Fibroblast of mammary gland (primary cell): ENCODE measurements at regions not wholly inside any gene's neighbourhood (a gene's known extent, or its start where the extent isn't known, plus 50 kb on each side); places are given as distances from the start of the nearest gene placed in this dataset.

Experiments
- DNase-seq: peaks from one replicate; pipeline ENCODE4 v3.0.0-alpha.2; 2010; ENCODE audit warnings: low read depth
- H3K4me3 ChIP-seq: 2 replicates; pipeline ENCODE4 v1.5.1; 2011; ENCODE audit warnings: low read depth, mild to moderate bottlenecking, low read length, moderate library complexity; ENCODE audit not compliant: control insufficient read depth
- TF ChIP-seq, protein P1 (sequence below): conservative IDR thresholded peaks from 2 replicates; pipeline ENCODE4 v1.5.1; 2011; ENCODE audit warnings: low read depth, low read length, inconsistent platforms; ENCODE audit not compliant: control insufficient read depth, insufficient read depth

DNA sequence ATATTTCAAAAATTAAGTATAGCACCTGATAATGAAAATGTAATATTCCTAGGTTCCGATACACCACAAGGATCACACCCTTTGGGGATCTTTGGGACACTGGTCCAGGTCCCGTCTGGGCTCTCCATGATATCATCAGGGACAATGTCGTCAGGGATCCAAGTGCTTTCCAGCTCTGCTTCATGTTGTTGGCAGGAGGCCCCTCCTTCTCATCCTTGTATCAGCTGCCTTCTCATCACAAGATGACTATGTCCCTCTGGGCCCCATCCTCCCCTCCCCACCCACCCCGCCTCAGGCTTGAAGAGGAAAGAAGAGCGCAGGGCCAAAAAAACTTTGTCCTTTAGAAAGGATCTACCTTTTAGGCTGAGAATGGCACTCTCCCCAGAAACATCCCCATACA is 128.3 kb upstream of the KLF3 start:
- TF ChIP-seq, protein P1, sequence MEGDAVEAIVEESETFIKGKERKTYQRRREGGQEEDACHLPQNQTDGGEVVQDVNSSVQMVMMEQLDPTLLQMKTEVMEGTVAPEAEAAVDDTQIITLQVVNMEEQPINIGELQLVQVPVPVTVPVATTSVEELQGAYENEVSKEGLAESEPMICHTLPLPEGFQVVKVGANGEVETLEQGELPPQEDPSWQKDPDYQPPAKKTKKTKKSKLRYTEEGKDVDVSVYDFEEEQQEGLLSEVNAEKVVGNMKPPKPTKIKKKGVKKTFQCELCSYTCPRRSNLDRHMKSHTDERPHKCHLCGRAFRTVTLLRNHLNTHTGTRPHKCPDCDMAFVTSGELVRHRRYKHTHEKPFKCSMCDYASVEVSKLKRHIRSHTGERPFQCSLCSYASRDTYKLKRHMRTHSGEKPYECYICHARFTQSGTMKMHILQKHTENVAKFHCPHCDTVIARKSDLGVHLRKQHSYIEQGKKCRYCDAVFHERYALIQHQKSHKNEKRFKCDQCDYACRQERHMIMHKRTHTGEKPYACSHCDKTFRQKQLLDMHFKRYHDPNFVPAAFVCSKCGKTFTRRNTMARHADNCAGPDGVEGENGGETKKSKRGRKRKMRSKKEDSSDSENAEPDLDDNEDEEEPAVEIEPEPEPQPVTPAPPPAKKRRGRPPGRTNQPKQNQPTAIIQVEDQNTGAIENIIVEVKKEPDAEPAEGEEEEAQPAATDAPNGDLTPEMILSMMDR, result no peak
- DNase-seq, result no peak
- no peak overlapping the region for H3K4me3 ChIP-seq

DNA sequence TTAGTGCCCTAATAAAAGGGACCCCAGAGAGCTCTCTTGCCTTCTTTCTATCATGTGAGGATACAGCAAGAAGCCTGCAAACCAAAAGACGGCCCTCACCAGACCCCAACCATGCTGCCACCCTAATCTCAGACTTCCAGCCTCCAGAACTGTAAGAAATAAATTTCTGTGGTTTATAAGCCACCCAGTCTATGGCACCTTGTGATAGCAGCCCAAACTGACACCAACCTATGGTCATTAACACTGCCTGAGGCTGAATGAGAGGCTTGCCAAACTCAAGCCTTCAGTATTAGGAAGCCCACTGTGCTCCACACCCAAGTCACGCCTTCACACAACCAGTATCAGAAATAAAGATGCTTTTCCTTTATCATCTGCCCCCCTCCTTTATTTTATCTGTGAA is 127.3 kb upstream of the KLF3 start:
- no peak overlapping the region for H3K4me3 ChIP-seq
- no peak for DNase-seq
- TF ChIP-seq, protein P1, result no peak

DNA sequence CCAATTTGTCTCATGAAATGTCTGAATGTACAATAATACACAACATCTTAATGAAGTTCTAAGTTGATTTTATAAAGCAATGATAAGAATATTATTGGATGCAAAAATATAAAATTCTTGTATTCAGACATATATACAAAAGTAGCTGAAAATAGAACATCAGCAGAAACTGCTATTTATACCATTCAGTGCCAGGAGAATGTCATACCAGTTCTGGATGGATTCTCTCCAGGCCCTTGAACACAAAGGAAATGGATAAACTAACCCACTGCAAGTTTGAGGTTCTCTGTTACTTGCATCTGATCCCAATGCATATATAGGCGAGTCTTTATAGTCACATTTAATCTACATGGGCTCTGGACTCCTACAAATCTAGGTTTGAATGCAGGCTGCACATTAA is 126.3 kb upstream of the KLF3 start:
- no peak overlapping the region for H3K4me3 ChIP-seq
- TF ChIP-seq, protein P1, result no peak
- DNase-seq, result no peak

DNA sequence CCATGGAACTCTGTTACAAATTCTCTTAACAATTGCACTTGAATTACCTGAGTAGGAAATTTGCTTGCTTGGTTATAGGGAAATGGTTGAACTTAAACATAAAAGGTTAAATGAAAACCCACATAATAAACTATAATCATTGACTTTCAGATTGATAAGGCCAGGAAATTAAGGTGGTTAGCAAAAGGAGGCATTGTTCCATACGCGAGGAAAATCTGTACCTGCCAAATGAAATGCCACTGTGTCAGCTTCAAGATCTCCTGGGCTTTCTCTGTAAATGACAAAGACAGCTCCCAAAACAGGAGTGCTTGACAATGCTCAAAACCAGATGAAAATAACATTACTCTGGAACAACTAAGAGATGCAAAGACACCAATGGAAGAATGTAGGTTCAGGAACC is 125.5 kb upstream of the KLF3 start:
- TF ChIP-seq, protein P1, result no peak
- H3K4me3 ChIP-seq, result no peak overlapping the region
- DNase-seq, result no peak

DNA sequence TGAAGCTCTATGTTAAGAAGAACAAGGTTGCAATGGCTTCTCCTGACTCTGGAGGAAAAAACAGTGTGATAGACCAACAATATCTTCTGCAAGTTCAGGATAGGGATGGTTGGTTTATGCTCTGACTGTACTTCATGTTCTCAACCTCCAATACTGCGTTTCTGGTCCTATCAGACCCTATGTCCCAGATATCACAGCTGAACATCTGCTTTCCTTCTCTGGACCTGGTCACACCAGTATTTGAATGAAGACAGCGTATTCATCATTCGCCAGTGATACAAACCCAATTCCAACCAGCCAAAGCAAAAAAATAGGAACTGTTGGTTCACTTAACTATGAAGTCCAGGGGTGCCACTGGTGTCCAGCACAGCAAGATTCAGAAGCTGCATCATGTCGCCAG is 124.5 kb upstream of the KLF3 start:
- no peak for DNase-seq
- no peak overlapping the region for H3K4me3 ChIP-seq
- TF ChIP-seq, protein P1, result no peak

DNA sequence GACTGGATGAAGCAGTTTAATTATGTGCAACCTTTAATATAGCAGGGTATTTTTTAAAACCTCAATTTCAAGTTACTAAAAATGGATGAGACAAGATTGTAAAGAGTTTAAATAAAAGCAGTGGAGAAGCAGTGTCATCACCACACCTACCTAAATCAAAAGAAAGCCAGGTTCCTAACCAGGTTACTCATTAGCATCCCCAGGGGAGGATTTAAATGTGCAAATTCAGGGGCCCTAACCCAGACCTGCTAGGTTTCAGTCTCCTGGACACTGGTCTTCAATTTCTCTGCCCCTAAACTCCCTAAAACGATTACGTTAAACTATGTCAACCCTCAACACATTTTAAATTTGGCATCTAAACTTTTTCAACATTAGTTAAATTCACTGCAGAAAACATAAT is 116.9 kb upstream of the KLF3 start:
- DNase-seq, result no peak
- TF ChIP-seq, protein P1, result no peak
- H3K4me3 ChIP-seq, result no peak overlapping the region

DNA sequence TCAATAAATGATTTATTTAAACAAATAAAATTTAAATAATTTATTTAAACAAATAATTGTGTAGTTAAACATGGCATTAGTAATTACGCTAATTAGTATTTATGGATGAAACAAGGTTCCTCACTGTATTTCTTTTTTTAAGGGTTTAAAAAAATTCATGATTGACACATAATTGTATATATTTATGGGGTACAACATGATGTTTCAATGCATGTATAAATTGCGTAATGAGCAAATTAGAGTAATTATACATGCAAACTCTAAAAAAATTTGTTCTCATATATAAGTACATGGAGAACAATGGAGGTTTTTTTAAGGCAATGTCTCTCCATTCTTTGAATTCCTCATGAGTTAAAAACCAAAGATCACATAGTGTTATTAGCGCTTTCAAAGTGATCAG is 115.7 kb upstream of the KLF3 start:
- H3K4me3 ChIP-seq, result no peak overlapping the region
- TF ChIP-seq, protein P1, result no peak
- no peak for DNase-seq
